Caco-2 (cell line): ENCODE measurements at regions not wholly inside any gene's neighbourhood (a gene's known extent, or its start where the extent isn't known, plus 50 kb on each side); places are given as distances from the start of the nearest gene placed in this dataset.

Experiments used
- BruUV-seq: library from RNA; stranded (reverse); fragments of 400-500 nt; replicated peaks from 2 replicates; lab custom pipeline; 2021; lab: Mats Ljungman, UMichigan
- CTCF ChIA-PET: fragments of 300-600 bp; sonication (Branson Sonifier 250); formaldehyde crosslinking; loops from one replicate; lab custom pipeline; 2022; ENCODE audit warnings: antibody characterized with exemption; lab: Charles Lee
- POLR2A ChIA-PET: fragments of 300-600 bp; sonication (Branson Sonifier 250); formaldehyde crosslinking; loops from one replicate; lab custom pipeline; 2022; ENCODE audit warnings: antibody characterized with exemption; lab: Charles Lee
- DNase-seq, 2 experiments: peaks; one replicate each; pipeline versions ENCODE4 v3.0.0 to v3.0.0-alpha.2; 2020 to 2022
- H3K27me3 ChIP-seq: replicated peaks from 2 replicates; pipeline ENCODE4 v1.6.0; 2011; ENCODE audit warnings: low read length; ENCODE audit not compliant: control insufficient read depth, insufficient read depth
- H3K36me3 ChIP-seq: 2 replicates; pipeline ENCODE4 v1.5.1; 2011; ENCODE audit warnings: low read length; ENCODE audit not compliant: control insufficient read depth, insufficient read depth
- H3K4me1 ChIP-seq: fragments of 250-450 bp; sonication (Bioruptor Pico); 2 replicates; pipeline ENCODE4 v1.5.1; 2020; ENCODE audit warnings: mild to moderate bottlenecking
- H3K4me3 ChIP-seq: 2 replicates; pipeline ENCODE4 v1.5.1; 2011; ENCODE audit warnings: low read depth, mild to moderate bottlenecking, control low read depth, low read length
- H3K9me3 ChIP-seq: fragments of 250-450 bp; sonication (Bioruptor Pico); 2 replicates; pipeline ENCODE4 v1.5.1; 2020; ENCODE audit warnings: mild to moderate bottlenecking, moderate library complexity
- H3K27ac Mint-ChIP-seq: one replicate; pipeline ENCODE4 v1.8.0; 2022; ENCODE audit warnings: mixed read lengths; ENCODE audit not compliant: unreplicated experiment
- H3K27me3 Mint-ChIP-seq: one replicate; pipeline ENCODE4 v1.8.0; 2022; ENCODE audit warnings: mixed read lengths; ENCODE audit not compliant: insufficient read depth, unreplicated experiment
- H3K36me3 Mint-ChIP-seq: one replicate; pipeline ENCODE4 v1.8.0; 2022; ENCODE audit warnings: mild to moderate bottlenecking, mixed read lengths; ENCODE audit not compliant: insufficient read depth, unreplicated experiment
- H3K4me1 Mint-ChIP-seq: one replicate; pipeline ENCODE4 v1.8.0; 2022; ENCODE audit warnings: low read depth, mixed read lengths; ENCODE audit not compliant: unreplicated experiment
- H3K4me3 Mint-ChIP-seq: one replicate; pipeline ENCODE4 v1.8.0; 2022; ENCODE audit warnings: mild to moderate bottlenecking, moderate library complexity, mixed read lengths; ENCODE audit not compliant: unreplicated experiment
- H3K9me3 Mint-ChIP-seq: one replicate; pipeline ENCODE4 v1.8.0; 2022; ENCODE audit warnings: mixed read lengths; ENCODE audit not compliant: unreplicated experiment
- intact Hi-C: fragments of 100-400 bp; cut with micrococcal nuclease; formaldehyde crosslinking; loops from one replicate; pipeline ENCODE4 v1.10.0; 2022; ENCODE audit not compliant: unreplicated experiment
- TF ChIP-seq, protein P1 (sequence below), 2 experiments: fragments of 200-600 bp in 1 of 2; IDR thresholded peaks; 1 replicate in 1 of 2; 2 replicates in 1 of 2; pipeline versions ENCODE4 v1.5.1 to v1.8.0; 2011 to 2022; ENCODE audit warnings: antibody characterized with exemption in 1 of 2, control low read depth in 1 of 2, inconsistent platforms in 1 of 2, low read depth in 1 of 2, low read length in 1 of 2, mild to moderate bottlenecking in 1 of 2, moderate library complexity in 1 of 2; ENCODE audit not compliant: insufficient read depth in 1 of 2, severe bottlenecking in 1 of 2, unreplicated experiment in 1 of 2

DNA sequence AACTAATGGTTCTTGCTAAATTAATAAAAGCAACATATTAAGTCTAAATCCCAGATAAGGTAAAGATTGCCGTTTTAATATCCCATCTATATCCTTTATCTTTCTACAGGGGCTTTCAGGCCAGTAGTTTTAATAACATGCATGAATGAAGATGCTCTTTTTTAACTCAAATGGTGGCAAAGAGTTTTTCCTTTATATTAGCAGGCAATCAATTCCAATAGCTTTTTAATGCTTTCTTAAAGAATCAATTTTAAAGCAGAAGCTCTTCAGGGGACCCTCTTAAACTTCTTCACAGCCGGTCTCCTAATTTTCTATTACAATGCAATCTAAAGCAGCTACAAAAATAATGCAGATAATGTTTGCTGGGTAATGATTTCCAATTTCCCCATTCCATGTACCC, 107.8 kb upstream of the HS3ST5 start:
- POLR2A ChIA-PET: no interaction called here
- Mint-ChIP-seq H3K27me3 (no peaks in the 10 kb centered on the region), H3K4me1 (peaks cover 10% of the 10 kb centered on the region), H3K27ac (no peak overlapping the region), H3K4me3 (no peak overlapping the region), H3K9me3 (no peaks in the 10 kb centered on the region), H3K36me3 (no peaks in the 10 kb centered on the region)
- no TSS peak for BruUV-seq
- Histone ChIP-seq H3K4me3 (no peak overlapping the region), H3K27me3 (no peaks in the 10 kb centered on the region), H3K4me1 (peaks cover 15% of the 10 kb centered on the region), H3K36me3 (no peaks in the 10 kb centered on the region), H3K9me3 (no peaks in the 10 kb centered on the region)
- no peak for DNase-seq
- CTCF ChIA-PET: no interaction called here
- intact Hi-C loops: no loop called here
- TF ChIP-seq, protein P1, sequence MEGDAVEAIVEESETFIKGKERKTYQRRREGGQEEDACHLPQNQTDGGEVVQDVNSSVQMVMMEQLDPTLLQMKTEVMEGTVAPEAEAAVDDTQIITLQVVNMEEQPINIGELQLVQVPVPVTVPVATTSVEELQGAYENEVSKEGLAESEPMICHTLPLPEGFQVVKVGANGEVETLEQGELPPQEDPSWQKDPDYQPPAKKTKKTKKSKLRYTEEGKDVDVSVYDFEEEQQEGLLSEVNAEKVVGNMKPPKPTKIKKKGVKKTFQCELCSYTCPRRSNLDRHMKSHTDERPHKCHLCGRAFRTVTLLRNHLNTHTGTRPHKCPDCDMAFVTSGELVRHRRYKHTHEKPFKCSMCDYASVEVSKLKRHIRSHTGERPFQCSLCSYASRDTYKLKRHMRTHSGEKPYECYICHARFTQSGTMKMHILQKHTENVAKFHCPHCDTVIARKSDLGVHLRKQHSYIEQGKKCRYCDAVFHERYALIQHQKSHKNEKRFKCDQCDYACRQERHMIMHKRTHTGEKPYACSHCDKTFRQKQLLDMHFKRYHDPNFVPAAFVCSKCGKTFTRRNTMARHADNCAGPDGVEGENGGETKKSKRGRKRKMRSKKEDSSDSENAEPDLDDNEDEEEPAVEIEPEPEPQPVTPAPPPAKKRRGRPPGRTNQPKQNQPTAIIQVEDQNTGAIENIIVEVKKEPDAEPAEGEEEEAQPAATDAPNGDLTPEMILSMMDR (IDR thresholded peaks at IDR 0.05; ENCODE audit: insufficient read depth in 1 of 2, low read depth in 1 of 2, low read length in 1 of 2, severe bottlenecking in 1 of 2, unreplicated experiment in 1 of 2): no peak

DNA sequence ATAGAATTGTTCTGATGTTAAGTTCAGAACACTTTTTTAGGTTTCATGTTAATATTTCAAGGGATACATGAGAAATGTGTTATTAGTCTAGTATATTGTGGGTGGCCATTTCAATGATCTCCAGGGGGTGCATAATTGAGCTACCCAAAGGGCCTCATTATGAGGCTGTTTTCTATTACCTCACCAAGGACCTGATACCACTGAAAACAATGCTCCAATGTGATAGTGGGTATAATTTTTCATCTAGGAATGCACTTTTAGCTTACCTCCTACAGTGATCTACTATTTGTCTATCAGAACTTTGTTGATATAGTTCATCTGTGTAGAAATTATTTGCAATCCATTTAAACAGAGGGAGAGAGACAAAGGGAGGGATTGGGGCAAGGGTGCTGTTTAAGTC, 106.8 kb upstream of the HS3ST5 start:
- Mint-ChIP-seq H3K27ac (no peak overlapping the region), H3K36me3 (no peaks in the 10 kb centered on the region), H3K4me1 (peaks cover 11% of the 10 kb centered on the region), H3K9me3 (no peaks in the 10 kb centered on the region), H3K4me3 (no peak overlapping the region), H3K27me3 (no peaks in the 10 kb centered on the region)
- TF ChIP-seq, protein P1 (IDR thresholded peaks at IDR 0.05; ENCODE audit: insufficient read depth in 1 of 2, low read depth in 1 of 2, low read length in 1 of 2, severe bottlenecking in 1 of 2, unreplicated experiment in 1 of 2): no peak
- Histone ChIP-seq H3K4me1 (peaks cover 15% of the 10 kb centered on the region), H3K36me3 (no peaks in the 10 kb centered on the region), H3K4me3 (no peak overlapping the region), H3K27me3 (no peaks in the 10 kb centered on the region), H3K9me3 (no peaks in the 10 kb centered on the region)
- POLR2A ChIA-PET: no interaction called here
- intact Hi-C loops: no loop called here
- CTCF ChIA-PET: no interaction called here
- BruUV-seq: no TSS peak
- DNase-seq: no peak

DNA sequence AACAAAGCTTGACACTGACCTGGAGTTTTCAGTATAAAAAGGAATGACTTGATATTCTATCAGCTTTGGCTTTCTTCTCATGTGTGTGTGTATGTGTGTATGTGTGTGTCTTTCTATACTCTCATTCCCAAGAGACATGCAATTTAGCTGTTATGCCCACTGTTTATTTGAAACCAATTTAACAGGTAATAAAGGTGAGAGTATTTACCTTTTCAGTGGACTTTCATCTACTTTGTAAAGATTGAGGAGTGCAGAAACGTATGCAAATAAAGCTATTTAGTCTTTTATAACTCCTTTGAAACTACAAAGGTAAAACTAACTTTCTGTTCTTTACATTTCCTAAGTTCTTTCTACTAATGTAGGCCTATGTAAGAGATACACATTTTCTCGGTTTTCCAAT, 103.5 kb upstream of the HS3ST5 start:
- H3K9me3 ChIP-seq: no peaks in the 10 kb centered on the region
- intact Hi-C loops: no loop called here
- TF ChIP-seq, protein P1 (IDR thresholded peaks at IDR 0.05; ENCODE audit: insufficient read depth in 1 of 2, low read depth in 1 of 2, low read length in 1 of 2, severe bottlenecking in 1 of 2, unreplicated experiment in 1 of 2): no peak
- no peaks in the 10 kb centered on the region for H3K27me3 ChIP-seq
- no peak overlapping the region for H3K4me3 ChIP-seq
- no peaks in the 10 kb centered on the region for H3K36me3 Mint-ChIP-seq
- ChIA-PET POLR2A (no interaction called here), CTCF (no interaction called here)
- H3K4me1 Mint-ChIP-seq: peaks cover 11% of the 10 kb centered on the region
- BruUV-seq: no TSS peak
- H3K36me3 ChIP-seq: no peaks in the 10 kb centered on the region
- no peaks in the 10 kb centered on the region for H3K9me3 Mint-ChIP-seq
- peaks cover 15% of the 10 kb centered on the region for H3K4me1 ChIP-seq
- DNase-seq: no peak
- no peaks in the 10 kb centered on the region for H3K27me3 Mint-ChIP-seq
- H3K4me3 Mint-ChIP-seq: no peak overlapping the region
- H3K27ac Mint-ChIP-seq: no peak overlapping the region
